ENCODE measurements at regions not wholly inside any gene's neighbourhood (a gene's known extent, or its start where the extent isn't known, plus 50 kb on each side); places are given as distances from the start of the nearest gene placed in this dataset.

DNA sequence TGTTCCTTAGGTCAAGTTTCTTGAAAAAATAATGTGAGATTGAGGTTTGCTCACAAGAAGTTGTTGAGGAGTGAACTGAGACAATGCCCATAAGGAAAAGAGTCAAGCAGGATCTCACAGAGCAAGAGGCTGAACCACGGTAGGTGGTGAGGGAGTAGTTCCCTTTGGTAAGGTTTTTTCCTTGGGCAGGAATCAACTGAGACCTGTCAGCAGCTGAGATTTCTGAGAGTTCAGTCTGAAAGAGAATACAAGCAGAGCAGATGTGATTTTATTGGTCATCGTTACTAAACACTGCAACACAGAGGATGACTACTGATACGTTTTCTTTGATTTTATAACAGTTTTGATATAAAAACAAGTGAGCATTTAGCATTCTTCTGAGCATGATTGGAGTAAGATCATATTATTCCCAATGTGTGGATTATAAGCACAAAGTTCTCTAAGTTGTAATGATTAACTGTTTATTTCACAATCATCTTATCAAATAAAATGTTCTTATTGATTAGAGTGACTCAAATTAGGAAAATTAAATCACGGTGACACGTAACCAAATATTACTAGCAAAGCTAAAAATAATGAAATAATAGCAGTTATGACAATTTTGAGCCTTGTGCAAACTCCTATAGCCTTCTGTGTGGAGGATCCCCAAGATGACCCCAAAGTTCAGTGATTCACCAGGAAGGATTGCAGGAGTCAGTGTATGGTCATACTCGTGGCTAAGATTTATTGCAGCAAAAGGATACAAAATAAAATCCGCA, 346.2 kb upstream of the ZNF717 start:
- TF ChIP-seq POLR2A (IDR thresholded peaks at IDR 0.05), result no peak
- TF ChIP-seq, protein P1, sequence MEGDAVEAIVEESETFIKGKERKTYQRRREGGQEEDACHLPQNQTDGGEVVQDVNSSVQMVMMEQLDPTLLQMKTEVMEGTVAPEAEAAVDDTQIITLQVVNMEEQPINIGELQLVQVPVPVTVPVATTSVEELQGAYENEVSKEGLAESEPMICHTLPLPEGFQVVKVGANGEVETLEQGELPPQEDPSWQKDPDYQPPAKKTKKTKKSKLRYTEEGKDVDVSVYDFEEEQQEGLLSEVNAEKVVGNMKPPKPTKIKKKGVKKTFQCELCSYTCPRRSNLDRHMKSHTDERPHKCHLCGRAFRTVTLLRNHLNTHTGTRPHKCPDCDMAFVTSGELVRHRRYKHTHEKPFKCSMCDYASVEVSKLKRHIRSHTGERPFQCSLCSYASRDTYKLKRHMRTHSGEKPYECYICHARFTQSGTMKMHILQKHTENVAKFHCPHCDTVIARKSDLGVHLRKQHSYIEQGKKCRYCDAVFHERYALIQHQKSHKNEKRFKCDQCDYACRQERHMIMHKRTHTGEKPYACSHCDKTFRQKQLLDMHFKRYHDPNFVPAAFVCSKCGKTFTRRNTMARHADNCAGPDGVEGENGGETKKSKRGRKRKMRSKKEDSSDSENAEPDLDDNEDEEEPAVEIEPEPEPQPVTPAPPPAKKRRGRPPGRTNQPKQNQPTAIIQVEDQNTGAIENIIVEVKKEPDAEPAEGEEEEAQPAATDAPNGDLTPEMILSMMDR (IDR thresholded peaks at IDR 0.05), result no peak

All from Peyer's patch (tissue), 4 donors.